ENCODE measurements at regions not wholly inside any gene's neighbourhood (a gene's known extent, or its start where the extent isn't known, plus 50 kb on each side); places are given as distances from the start of the nearest gene placed in this dataset.

DNA sequence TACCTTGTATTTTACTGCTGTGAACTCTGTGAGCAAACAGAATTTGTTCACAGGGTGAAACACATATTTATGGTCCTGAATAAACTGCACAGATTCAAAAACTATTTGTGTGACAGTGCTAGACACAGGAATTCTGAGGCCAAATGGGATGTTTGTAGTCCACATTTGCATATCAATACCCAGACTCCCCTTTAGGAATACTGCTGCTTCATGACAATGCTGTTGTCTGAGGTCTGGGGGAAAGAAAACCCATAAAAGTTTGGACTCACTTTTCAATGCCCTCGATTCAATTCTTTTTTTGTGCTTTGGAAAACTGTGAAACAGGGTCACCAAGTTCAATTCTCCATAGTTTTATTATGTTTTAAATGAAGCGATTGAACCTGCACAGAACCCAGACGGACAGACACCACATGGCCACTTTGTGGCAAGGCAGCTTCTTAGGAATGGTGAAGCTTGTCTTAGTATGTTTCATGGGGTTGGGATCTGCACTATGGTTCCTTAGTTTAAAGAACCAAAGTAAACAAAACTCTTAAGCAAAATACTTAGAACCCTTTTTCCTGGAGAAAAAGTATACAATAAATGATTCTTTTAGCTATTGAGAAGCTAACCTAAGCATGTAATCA lies 92.3 kb upstream of the MAD2L1 start:
- no peaks in the 10 kb centered on the region for H4K20me1 ChIP-seq (ENCODE audit: insufficient read depth, low read length)
- intact Hi-C loops (cut with micrococcal nuclease) = loop anchor here in 1 of 2 donors (10.0 kb wide), 1 partner anchor 936 kb away; no protein-coding TSS in a partner anchor
- no peaks in the 10 kb centered on the region for H3K4me1 ChIP-seq (ENCODE audit: control insufficient read depth in 1 of 2, insufficient read depth in 2 of 2, low read length in 2 of 2)
- DNase-seq = no peak
- no peaks in the 10 kb centered on the region for H3K9me3 Mint-ChIP-seq
- no peak overlapping the region for H3K9ac ChIP-seq (ENCODE audit: insufficient read depth, low read length, poor library complexity, severe bottlenecking)
- no peaks in the 10 kb centered on the region for H3K79me2 ChIP-seq (ENCODE audit: insufficient read depth, low read length)
- no peak overlapping the region for H3K27ac Mint-ChIP-seq
- no peak overlapping the region for H3K4me3 Mint-ChIP-seq
- H3K27ac ChIP-seq (ENCODE audit: low read depth in 1 of 2, low read length in 2 of 2) = no peak overlapping the region
- H3K4me1 Mint-ChIP-seq = no peaks in the 10 kb centered on the region
- no peak overlapping the region for H3K4me3 ChIP-seq (replicated peaks in 1 of 3; ENCODE audit: low read depth in 2 of 3, low read length in 3 of 3)
- H3K27me3 ChIP-seq (ENCODE audit: control insufficient read depth in 2 of 2, insufficient read depth in 2 of 2, low read length in 2 of 2) = no peaks in the 10 kb centered on the region
- TF ChIP-seq, protein P1, sequence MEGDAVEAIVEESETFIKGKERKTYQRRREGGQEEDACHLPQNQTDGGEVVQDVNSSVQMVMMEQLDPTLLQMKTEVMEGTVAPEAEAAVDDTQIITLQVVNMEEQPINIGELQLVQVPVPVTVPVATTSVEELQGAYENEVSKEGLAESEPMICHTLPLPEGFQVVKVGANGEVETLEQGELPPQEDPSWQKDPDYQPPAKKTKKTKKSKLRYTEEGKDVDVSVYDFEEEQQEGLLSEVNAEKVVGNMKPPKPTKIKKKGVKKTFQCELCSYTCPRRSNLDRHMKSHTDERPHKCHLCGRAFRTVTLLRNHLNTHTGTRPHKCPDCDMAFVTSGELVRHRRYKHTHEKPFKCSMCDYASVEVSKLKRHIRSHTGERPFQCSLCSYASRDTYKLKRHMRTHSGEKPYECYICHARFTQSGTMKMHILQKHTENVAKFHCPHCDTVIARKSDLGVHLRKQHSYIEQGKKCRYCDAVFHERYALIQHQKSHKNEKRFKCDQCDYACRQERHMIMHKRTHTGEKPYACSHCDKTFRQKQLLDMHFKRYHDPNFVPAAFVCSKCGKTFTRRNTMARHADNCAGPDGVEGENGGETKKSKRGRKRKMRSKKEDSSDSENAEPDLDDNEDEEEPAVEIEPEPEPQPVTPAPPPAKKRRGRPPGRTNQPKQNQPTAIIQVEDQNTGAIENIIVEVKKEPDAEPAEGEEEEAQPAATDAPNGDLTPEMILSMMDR (IDR thresholded peaks at IDR 0.05) = no peak
- no peaks in the 10 kb centered on the region for H3K36me3 Mint-ChIP-seq
- H3K9me3 ChIP-seq (replicated peaks in 1 of 2; ENCODE audit: control insufficient read depth in 1 of 2, insufficient read depth in 1 of 2, low read length in 2 of 2) = no peaks in the 10 kb centered on the region
- H2AFZ ChIP-seq (ENCODE audit: insufficient read depth, low read depth, low read length, poor library complexity, severe bottlenecking) = no peak overlapping the region
- no peaks in the 10 kb centered on the region for H3K36me3 ChIP-seq (replicated peaks in 1 of 2; ENCODE audit: control insufficient read depth in 1 of 2, insufficient read depth in 2 of 2, low read length in 2 of 2)
- no CpG with 5 or more reads among the region's 3 CpGs for whole genome bisulfite sequencing (ENCODE audit: insufficient coverage)
- H3K4me2 ChIP-seq (replicated peaks; ENCODE audit: extremely low read depth, low read length, poor library complexity, severe bottlenecking) = no peak overlapping the region
- peaks cover 2 to 4% (median 2%) of the 10 kb centered on the region in 3 donors for H3K27me3 Mint-ChIP-seq (ENCODE audit: low read depth in 3 of 3)

DNA sequence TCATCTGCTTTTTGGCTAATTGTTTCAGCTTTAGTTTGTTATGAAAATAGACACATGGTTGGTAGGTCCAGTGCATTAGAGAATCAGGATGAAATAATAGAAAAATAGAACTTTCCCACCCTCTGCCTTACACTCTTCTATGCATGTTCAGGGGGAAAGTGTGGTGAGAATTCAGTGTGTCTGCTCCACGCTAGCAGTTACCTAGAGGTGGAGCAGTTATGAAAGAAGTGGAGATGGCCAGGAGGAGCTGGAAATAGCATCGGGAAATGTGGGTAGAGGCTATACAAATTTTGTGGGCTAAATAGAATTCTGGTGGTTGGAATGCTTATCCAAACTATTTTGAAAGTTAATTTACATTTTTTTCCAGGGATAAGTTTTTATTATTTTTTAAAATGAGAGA lies 91.4 kb upstream of the MAD2L1 start:
- intact Hi-C loops (cut with micrococcal nuclease) = loop anchor here in 1 of 2 donors (10.0 kb wide), 1 partner anchor 937 kb away; no protein-coding TSS in a partner anchor
- Histone ChIP-seq H2AFZ (ENCODE audit: insufficient read depth, low read depth, low read length, poor library complexity, severe bottlenecking) (no peak overlapping the region), H3K4me2 (replicated peaks; ENCODE audit: extremely low read depth, low read length, poor library complexity, severe bottlenecking) (no peak overlapping the region), H4K20me1 (ENCODE audit: insufficient read depth, low read length) (no peaks in the 10 kb centered on the region), H3K27ac (ENCODE audit: low read depth in 1 of 2, low read length in 2 of 2) (no peak overlapping the region), H3K9me3 (replicated peaks in 1 of 2; ENCODE audit: control insufficient read depth in 1 of 2, insufficient read depth in 1 of 2, low read length in 2 of 2) (no peaks in the 10 kb centered on the region), H3K36me3 (replicated peaks in 1 of 2; ENCODE audit: control insufficient read depth in 1 of 2, insufficient read depth in 2 of 2, low read length in 2 of 2) (no peaks in the 10 kb centered on the region), H3K4me3 (replicated peaks in 1 of 3; ENCODE audit: low read depth in 2 of 3, low read length in 3 of 3) (no peak overlapping the region), H3K4me1 (ENCODE audit: control insufficient read depth in 1 of 2, insufficient read depth in 2 of 2, low read length in 2 of 2) (no peaks in the 10 kb centered on the region), H3K27me3 (ENCODE audit: control insufficient read depth in 2 of 2, insufficient read depth in 2 of 2, low read length in 2 of 2) (no peaks in the 10 kb centered on the region), H3K9ac (ENCODE audit: insufficient read depth, low read length, poor library complexity, severe bottlenecking) (no peak overlapping the region), H3K79me2 (ENCODE audit: insufficient read depth, low read length) (no peaks in the 10 kb centered on the region)
- H3K27me3 Mint-ChIP-seq (ENCODE audit: low read depth in 3 of 3) = peaks cover 2 to 4% (median 3%) of the 10 kb centered on the region in 3 donors
- TF ChIP-seq, protein P1 (IDR thresholded peaks at IDR 0.05) = no peak
- no peak overlapping the region for H3K4me3 Mint-ChIP-seq
- H3K9me3 Mint-ChIP-seq = no peaks in the 10 kb centered on the region
- H3K4me1 Mint-ChIP-seq = no peaks in the 10 kb centered on the region
- H3K36me3 Mint-ChIP-seq = no peaks in the 10 kb centered on the region
- no peak for DNase-seq
- WGBS (ENCODE audit: insufficient coverage) = 80% methylated on average over 1 of the region's 2 CpGs
- no peak overlapping the region for H3K27ac Mint-ChIP-seq
